Parathyroid adenoma (tissue), 2 donors: ENCODE measurements at regions not wholly inside any gene's neighbourhood (a gene's known extent, or its start where the extent isn't known, plus 50 kb on each side); places are given as distances from the start of the nearest gene placed in this dataset.

Experiments
- H2AFZ ChIP-seq: fragments of 300-600 bp; sonication (generic); one replicate; pipeline ENCODE4 v1.7.0; 2017; ENCODE audit warnings: antibody characterized with exemption, mild to moderate bottlenecking
- H3K27ac ChIP-seq: fragments of 300-600 bp; sonication (generic); one replicate; pipeline ENCODE4 v1.7.0; 2017
- H3K27me3 ChIP-seq: fragments of 300-600 bp; sonication (generic); one replicate; pipeline ENCODE4 v1.7.0; 2017; ENCODE audit warnings: low read length; ENCODE audit not compliant: control insufficient read depth, insufficient read depth
- H3K36me3 ChIP-seq: fragments of 300-600 bp; sonication (generic); one replicate; pipeline ENCODE4 v1.7.0; 2017; ENCODE audit warnings: low read length; ENCODE audit not compliant: control insufficient read depth, insufficient read depth
- H3K4me1 ChIP-seq: fragments of 300-600 bp; sonication (generic); one replicate; pipeline ENCODE4 v1.7.0; 2017; ENCODE audit warnings: control low read depth
- H3K4me2 ChIP-seq: fragments of 300-600 bp; sonication (generic); one replicate; pipeline ENCODE4 v1.7.0; 2017; ENCODE audit warnings: low read length
- H3K4me3 ChIP-seq: fragments of 300-600 bp; sonication (generic); one replicate; pipeline ENCODE4 v1.7.0; 2017; ENCODE audit warnings: low read depth, low read length
- H3K79me2 ChIP-seq: fragments of 300-600 bp; sonication (generic); one replicate; pipeline ENCODE4 v1.7.0; 2017; ENCODE audit warnings: control low read depth
- H3K9ac ChIP-seq: fragments of 300-600 bp; sonication (generic); one replicate; pipeline ENCODE4 v1.7.0; 2017; ENCODE audit warnings: mild to moderate bottlenecking
- H3K9me3 ChIP-seq: fragments of 300-600 bp; sonication (generic); one replicate; pipeline ENCODE4 v1.7.0; 2017; ENCODE audit warnings: low read length; ENCODE audit not compliant: control insufficient read depth
- CTCF ChIP-seq: fragments of 300-600 bp; sonication (generic); IDR thresholded peaks from one replicate; pipeline ENCODE4 v1.7.0; 2017; ENCODE audit warnings: antibody characterized with exemption, mild to moderate bottlenecking
- donor health status: primary hyperparathyroidism.

DNA sequence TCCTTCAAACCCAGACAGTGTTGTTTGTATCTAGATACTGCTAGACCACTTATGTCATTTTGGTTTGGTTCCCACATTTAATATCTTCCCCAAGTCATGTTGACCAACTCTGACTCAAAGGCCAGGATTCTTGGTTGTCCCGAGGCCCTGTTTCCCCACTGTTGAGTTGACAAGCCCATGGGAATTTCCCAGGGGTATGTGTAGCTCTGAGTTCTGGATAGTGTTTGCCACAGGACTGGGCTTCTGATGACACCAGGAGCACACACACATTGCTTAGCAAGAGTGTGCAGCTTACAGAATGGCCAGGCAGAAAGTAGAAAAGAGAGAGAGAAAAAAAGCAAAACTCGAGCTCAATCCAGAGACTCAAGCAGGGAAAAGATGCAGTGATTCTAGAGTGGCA is 214.4 kb downstream of the NXNL2 start:
- Histone ChIP-seq H2AFZ (no peak overlapping the region), H3K4me3 (no peak overlapping the region), H3K9ac (no peak overlapping the region), H3K27me3 (no peaks in the 10 kb centered on the region), H3K4me1 (no peaks in the 10 kb centered on the region), H3K27ac (no peak overlapping the region), H3K36me3 (no peaks in the 10 kb centered on the region), H3K9me3 (no peaks in the 10 kb centered on the region), H3K79me2 (no peaks in the 10 kb centered on the region), H3K4me2 (no peak overlapping the region)
- TF ChIP-seq CTCF: no peak

GRCh38 chr9:88750832-88751360 is 215.9 kb downstream of the NXNL2 start:
- Histone ChIP-seq H3K9me3 (no peaks in the 10 kb centered on the region), H3K4me1 (no peaks in the 10 kb centered on the region), H3K4me2 (no peak overlapping the region), H2AFZ (no peak overlapping the region), H3K36me3 (no peaks in the 10 kb centered on the region), H3K4me3 (no peak overlapping the region), H3K9ac (no peak overlapping the region), H3K79me2 (no peaks in the 10 kb centered on the region), H3K27ac (no peak overlapping the region), H3K27me3 (no peaks in the 10 kb centered on the region)
- TF ChIP-seq CTCF: no peak

DNA sequence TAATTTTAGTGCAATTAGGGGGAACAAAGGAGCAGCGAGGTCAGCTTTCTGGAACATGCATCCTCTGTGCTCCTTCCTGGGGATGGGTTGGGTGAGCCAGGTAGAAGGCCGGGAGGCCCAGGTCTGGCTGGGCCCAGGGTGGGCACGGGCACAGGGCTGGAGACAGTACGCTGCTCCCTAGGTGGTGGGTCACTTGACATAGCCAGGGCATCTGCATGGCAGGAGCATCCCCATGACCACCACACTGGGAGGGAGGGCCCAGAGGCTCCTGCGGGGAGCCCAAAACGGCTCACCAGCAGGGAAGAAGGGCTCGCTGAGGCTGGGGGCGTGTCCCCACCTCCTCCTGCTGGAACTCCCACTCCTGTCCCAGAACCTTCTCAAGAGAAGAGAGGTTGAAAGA is 216.8 kb downstream of the NXNL2 start:
- no peaks in the 10 kb centered on the region for H3K4me1 ChIP-seq
- no peak for TF ChIP-seq CTCF
- no peaks in the 10 kb centered on the region for H3K79me2 ChIP-seq
- no peaks in the 10 kb centered on the region for H3K27me3 ChIP-seq
- H2AFZ ChIP-seq: no peak overlapping the region
- no peak overlapping the region for H3K9ac ChIP-seq
- H3K4me3 ChIP-seq: no peak overlapping the region
- no peaks in the 10 kb centered on the region for H3K9me3 ChIP-seq
- no peak overlapping the region for H3K27ac ChIP-seq
- H3K36me3 ChIP-seq: no peaks in the 10 kb centered on the region
- no peak overlapping the region for H3K4me2 ChIP-seq

DNA sequence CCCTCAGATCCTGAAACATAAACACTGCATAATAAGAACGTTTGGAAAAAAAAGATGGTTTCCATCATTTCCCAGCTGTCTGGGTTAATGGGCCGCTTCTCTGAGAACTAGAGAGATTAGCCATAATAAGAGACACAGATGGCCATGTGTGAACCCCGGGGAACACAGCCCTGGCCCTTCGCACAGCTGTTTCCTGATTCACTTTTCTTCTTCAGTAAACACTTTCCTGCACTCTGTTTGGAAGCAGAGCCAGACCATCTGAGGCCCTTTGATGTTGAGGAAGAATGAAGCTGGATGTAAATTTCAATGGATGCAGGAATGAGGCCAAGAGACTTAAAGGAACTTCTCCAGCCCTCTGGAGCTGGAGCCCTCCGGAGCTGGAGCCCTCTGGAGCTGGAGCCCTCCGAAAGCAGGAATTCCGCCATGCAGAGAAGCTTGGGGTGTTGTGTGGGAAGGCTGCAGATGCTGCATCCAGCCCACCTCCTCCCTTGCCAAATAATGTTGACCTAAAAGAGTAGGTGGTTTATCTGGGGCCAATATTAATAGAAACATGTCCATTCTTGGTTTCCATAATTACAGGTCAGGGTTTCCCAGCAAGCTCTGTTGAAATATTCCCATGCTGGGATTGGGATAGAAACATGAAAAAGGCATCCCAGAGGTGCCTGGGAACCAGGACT is 218.9 kb downstream of the NXNL2 start:
- Histone ChIP-seq H3K36me3 (no peaks in the 10 kb centered on the region), H3K79me2 (no peaks in the 10 kb centered on the region), H3K4me2 (no peak overlapping the region), H3K4me3 (no peak overlapping the region), H3K4me1 (no peaks in the 10 kb centered on the region), H3K27me3 (no peaks in the 10 kb centered on the region), H2AFZ (no peak overlapping the region), H3K9me3 (no peaks in the 10 kb centered on the region), H3K9ac (no peak overlapping the region), H3K27ac (no peak overlapping the region)
- no peak for TF ChIP-seq CTCF

DNA sequence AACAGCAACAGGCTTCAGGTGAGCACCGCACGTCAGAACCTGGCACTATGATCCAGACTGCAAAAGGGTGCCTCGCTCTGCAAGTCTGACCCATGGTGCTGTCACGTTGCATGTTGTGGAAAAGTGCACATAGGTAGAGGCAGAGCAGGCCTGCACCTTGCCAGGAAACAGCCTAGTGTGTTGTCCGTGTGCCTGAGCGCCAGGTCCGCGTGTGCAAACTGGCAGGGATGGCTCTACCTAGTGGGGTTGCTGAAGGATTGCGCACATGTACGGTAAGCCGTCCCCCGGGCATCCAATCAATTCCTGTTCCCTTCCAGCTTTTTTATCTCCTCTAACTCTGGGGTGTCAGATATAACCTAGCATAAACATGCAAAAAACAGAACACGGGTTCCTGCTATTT is 219.5 kb downstream of the NXNL2 start:
- Histone ChIP-seq H3K9ac (no peak overlapping the region), H3K79me2 (no peaks in the 10 kb centered on the region), H3K36me3 (no peaks in the 10 kb centered on the region), H3K4me2 (no peak overlapping the region), H2AFZ (no peak overlapping the region), H3K4me3 (no peak overlapping the region), H3K27me3 (no peaks in the 10 kb centered on the region), H3K4me1 (no peaks in the 10 kb centered on the region), H3K9me3 (no peaks in the 10 kb centered on the region), H3K27ac (no peak overlapping the region)
- no peak for TF ChIP-seq CTCF
